ENCODE measurements at regions not wholly inside any gene's neighbourhood (a gene's known extent, or its start where the extent isn't known, plus 50 kb on each side); places are given as distances from the start of the nearest gene placed in this dataset.

DNA sequence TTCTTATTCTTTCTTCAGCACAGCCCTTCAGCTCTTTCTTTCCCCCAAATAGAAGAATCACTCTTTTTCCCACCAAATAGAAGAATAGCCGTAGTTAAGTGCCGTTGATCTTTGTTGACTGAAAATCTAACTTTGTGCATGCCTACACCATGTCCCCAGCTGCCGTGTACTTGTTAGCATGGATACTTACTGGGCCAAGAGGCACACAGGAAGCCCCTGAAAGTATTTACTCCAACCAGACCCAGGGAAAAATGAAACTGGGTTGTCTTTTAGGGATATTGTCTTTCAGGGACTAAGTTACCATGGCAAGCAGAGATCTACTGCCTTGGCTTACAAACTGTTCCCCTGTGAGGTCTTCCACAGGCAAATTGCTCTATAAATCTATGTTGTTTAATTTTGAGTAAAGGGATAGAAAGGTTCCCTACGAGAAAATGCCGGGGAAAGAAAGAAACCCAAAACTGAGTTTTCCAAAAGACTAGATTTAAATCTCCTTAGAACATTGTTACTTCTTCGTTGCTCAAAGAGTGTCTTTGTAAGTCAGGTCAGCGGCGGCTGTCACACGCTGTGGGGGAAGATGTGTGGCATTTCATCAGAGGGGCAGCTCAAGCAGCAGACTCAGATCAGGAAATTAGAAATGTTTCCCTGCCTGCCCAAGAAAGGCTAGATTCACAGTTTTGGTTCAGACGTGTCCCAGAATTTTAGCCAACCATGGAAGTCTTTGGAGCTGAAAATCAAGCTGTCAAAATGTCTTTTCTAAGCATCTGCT lies 152.7 kb upstream of the PRNP start:
- no peaks in the 10 kb centered on the region for H3K27me3 ChIP-seq (ENCODE audit: control insufficient read depth in 1 of 2, insufficient read depth in 2 of 2, low read length in 2 of 2)
- H3K27ac ChIP-seq (ENCODE audit: low read depth, low read length), result no peak overlapping the region
- H3K4me3 ChIP-seq (ENCODE audit: low read depth in 1 of 2, low read length in 2 of 2), result no peak overlapping the region
- H3K36me3 ChIP-seq (ENCODE audit: insufficient read depth, low read length), result no peaks in the 10 kb centered on the region
- no peaks in the 10 kb centered on the region for H3K4me1 ChIP-seq (ENCODE audit: insufficient read depth, low read length)
- no peaks in the 10 kb centered on the region for H3K9me3 ChIP-seq (ENCODE audit: low read length)
- no peak overlapping the region for H3K9ac ChIP-seq (ENCODE audit: low read length)

DNA sequence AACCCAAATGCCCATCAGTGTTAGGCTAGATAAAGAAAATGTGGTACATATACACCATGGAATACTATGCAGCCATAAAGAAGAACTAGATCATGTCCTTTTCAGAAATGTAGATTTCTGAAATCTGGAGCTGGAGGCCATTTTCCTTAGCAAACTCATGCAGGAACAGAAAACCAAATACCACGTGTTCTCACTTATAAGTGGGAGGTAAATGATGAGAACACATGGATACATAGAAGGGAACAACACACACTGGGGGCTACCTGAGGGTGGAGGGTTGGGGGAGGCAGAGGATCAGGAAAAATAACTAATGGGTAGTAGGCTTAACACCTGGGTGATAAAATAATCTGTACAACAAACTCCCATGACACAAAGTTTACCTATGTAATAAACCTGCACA lies 153.5 kb upstream of the PRNP start:
- no peaks in the 10 kb centered on the region for H3K27me3 ChIP-seq (ENCODE audit: control insufficient read depth in 1 of 2, insufficient read depth in 2 of 2, low read length in 2 of 2)
- H3K36me3 ChIP-seq (ENCODE audit: insufficient read depth, low read length), result no peaks in the 10 kb centered on the region
- H3K9me3 ChIP-seq (ENCODE audit: low read length), result no peaks in the 10 kb centered on the region
- H3K4me1 ChIP-seq (ENCODE audit: insufficient read depth, low read length), result no peaks in the 10 kb centered on the region
- no peak overlapping the region for H3K9ac ChIP-seq (ENCODE audit: low read length)
- H3K27ac ChIP-seq (ENCODE audit: low read depth, low read length), result no peak overlapping the region
- H3K4me3 ChIP-seq (ENCODE audit: low read depth in 1 of 2, low read length in 2 of 2), result no peak overlapping the region

DNA sequence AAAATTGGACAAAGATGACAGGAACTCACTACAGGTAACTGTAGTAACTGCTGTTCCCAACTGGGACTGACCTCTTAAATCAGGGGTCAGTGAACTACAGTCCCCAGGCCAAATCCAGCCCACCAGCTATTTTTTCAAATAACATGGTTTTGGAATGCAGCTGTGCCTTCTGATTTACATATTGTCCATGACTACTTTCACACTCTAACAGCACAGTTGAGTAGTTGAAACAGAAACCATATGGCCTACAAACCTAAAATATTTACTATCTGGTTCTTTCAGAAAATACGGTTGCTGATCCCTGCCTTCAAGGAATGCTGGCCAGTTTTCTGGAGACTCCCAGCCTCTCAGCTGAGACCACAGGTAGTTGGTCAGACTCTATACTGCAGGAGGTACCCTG lies 161.5 kb upstream of the PRNP start:
- Histone ChIP-seq H3K9ac (ENCODE audit: low read length) (no peak overlapping the region), H3K36me3 (ENCODE audit: insufficient read depth, low read length) (no peaks in the 10 kb centered on the region), H3K27me3 (ENCODE audit: control insufficient read depth in 1 of 2, insufficient read depth in 2 of 2, low read length in 2 of 2) (no peaks in the 10 kb centered on the region), H3K27ac (ENCODE audit: low read depth, low read length) (no peak overlapping the region), H3K9me3 (ENCODE audit: low read length) (no peaks in the 10 kb centered on the region), H3K4me1 (ENCODE audit: insufficient read depth, low read length) (no peaks in the 10 kb centered on the region), H3K4me3 (ENCODE audit: low read depth in 1 of 2, low read length in 2 of 2) (no peak overlapping the region)

DNA sequence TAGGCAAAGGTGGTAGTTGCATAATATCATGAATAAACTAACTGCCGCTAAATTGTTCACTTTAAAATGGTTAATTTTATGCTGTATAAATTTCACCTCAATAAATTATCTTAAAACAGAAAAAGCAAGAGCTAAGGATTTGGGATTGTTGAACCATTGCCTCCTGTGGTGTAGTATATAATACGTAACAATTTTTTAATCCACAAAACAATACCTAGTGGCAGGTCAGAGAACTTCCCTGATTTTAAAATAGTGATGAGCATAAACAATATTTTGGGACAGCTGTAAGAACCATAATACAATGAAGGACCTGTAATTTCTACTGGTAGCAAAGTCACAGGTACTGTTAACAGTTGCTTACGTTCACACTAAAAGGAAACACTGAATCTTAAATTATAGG lies 161.9 kb upstream of the PRNP start:
- Histone ChIP-seq H3K4me3 (ENCODE audit: low read depth in 1 of 2, low read length in 2 of 2) (no peak overlapping the region), H3K27ac (ENCODE audit: low read depth, low read length) (no peak overlapping the region), H3K9ac (ENCODE audit: low read length) (no peak overlapping the region), H3K27me3 (ENCODE audit: control insufficient read depth in 1 of 2, insufficient read depth in 2 of 2, low read length in 2 of 2) (no peaks in the 10 kb centered on the region), H3K4me1 (ENCODE audit: insufficient read depth, low read length) (no peaks in the 10 kb centered on the region), H3K9me3 (ENCODE audit: low read length) (no peaks in the 10 kb centered on the region), H3K36me3 (ENCODE audit: insufficient read depth, low read length) (no peaks in the 10 kb centered on the region)

DNA sequence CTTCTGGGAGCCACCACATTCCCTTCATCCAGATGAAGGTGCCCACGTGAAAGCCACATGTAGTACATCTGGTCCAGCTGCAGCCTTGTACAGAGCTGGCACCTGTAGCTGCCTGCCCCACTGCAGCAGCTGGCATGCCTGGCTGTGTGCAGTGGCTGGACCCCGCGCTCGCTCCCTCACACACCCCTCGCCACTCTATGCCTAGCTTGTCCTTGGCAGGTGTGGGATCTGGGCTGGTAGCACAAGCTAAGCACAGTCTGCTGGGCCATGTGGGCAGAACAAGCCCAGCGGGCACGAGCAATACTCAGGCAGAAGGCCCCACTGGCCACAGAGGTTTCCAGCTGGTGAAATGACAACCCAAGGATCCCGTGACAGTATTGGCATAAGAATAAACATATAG lies 163.9 kb upstream of the PRNP start:
- Histone ChIP-seq H3K27ac (ENCODE audit: low read depth, low read length) (no peak overlapping the region), H3K36me3 (ENCODE audit: insufficient read depth, low read length) (no peaks in the 10 kb centered on the region), H3K4me3 (ENCODE audit: low read depth in 1 of 2, low read length in 2 of 2) (no peak overlapping the region), H3K27me3 (ENCODE audit: control insufficient read depth in 1 of 2, insufficient read depth in 2 of 2, low read length in 2 of 2) (no peaks in the 10 kb centered on the region), H3K4me1 (ENCODE audit: insufficient read depth, low read length) (no peaks in the 10 kb centered on the region), H3K9ac (ENCODE audit: low read length) (no peak overlapping the region), H3K9me3 (ENCODE audit: low read length) (no peaks in the 10 kb centered on the region)

DNA sequence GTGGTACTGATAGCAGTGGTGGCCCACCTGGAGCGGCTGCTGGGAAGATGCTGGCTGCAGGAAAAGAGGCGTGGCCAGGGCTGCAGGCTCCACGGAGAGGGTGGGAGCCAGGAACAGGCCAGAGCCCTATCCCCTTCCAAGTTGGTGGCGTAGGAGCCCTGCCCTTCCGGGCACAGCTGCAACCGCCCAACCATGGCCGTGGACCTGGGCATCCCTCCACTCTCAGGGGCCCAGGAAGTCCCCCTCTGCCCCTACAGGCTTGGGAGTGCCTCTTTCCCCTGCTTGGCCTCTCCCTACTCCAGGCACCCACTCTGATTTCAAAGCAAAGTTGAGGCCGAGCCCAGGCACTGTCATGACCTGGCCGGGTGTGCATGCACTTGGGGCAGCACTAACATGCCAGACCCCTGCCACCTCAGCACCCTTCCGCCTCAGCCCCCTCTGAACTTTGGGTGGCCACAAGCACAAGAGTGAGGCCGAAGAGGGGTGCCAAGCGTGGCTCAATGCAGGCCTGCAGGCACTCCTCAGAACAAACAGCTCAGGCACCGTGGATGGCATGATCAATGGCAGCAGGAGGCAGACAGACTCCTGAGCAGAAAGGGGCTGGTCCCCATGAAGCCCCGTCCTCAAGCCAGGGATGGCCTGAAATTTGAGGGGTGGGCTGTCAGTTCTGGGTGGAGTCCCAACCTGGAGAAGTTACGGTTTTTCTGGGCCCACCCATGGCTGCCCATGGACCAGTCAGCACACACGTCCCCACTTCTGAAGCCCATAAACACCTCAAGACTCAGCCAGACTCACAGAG lies 164.9 kb upstream of the PRNP start:
- Histone ChIP-seq H3K27ac (ENCODE audit: low read depth, low read length) (no peak overlapping the region), H3K4me1 (ENCODE audit: insufficient read depth, low read length) (no peaks in the 10 kb centered on the region), H3K36me3 (ENCODE audit: insufficient read depth, low read length) (no peaks in the 10 kb centered on the region), H3K27me3 (ENCODE audit: control insufficient read depth in 1 of 2, insufficient read depth in 2 of 2, low read length in 2 of 2) (no peaks in the 10 kb centered on the region), H3K9ac (ENCODE audit: low read length) (no peak overlapping the region), H3K9me3 (ENCODE audit: low read length) (no peaks in the 10 kb centered on the region), H3K4me3 (ENCODE audit: low read depth in 1 of 2, low read length in 2 of 2) (no peak overlapping the region)

DNA sequence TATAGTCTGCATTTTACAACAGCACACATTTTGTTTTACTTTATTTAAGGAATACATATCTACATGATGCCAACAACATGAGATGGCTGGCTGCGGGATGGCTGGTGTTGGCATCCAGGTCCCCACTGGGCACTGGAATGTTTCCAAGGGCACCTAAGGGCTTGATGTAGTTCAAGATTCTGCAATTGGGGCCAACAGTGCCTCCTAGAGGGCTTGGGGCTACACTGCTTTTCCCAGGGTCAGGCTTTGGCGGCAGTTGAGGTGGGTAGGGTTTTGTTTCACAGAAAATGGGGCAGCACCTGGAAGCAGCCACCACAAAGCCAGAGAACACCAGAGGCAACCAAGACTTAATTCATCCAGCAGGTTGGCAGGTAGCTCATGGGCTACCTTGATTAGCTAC lies 166.7 kb upstream of the PRNP start:
- H3K27me3 ChIP-seq (ENCODE audit: control insufficient read depth in 1 of 2, insufficient read depth in 2 of 2, low read length in 2 of 2), result peaks cover 0 to 6% of the 10 kb centered on the region in 2 donors
- no peaks in the 10 kb centered on the region for H3K9me3 ChIP-seq (ENCODE audit: low read length)
- H3K9ac ChIP-seq (ENCODE audit: low read length), result no peak overlapping the region
- no peak overlapping the region for H3K4me3 ChIP-seq (ENCODE audit: low read depth in 1 of 2, low read length in 2 of 2)
- H3K4me1 ChIP-seq (ENCODE audit: insufficient read depth, low read length), result no peaks in the 10 kb centered on the region
- no peaks in the 10 kb centered on the region for H3K36me3 ChIP-seq (ENCODE audit: insufficient read depth, low read length)
- no peak overlapping the region for H3K27ac ChIP-seq (ENCODE audit: low read depth, low read length)

DNA sequence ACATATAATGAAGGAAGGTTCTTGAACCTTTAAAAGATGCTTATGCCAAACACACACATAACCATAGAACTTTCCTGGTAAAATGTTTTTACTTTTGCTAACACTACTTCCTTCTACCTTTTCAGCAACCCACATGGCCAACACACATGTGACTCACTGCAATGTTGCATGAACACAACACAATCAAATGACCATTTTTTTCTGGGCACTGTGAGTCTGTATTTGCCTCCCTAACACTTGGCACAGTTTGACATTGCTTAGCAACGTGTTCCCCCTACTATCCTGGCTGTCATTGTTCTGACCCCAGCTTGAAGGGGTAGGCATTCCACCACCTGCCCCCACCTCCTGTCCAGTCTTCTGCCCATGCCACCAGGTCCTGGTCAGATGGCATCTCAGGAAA lies 169.4 kb upstream of the PRNP start:
- H3K4me1 ChIP-seq (ENCODE audit: insufficient read depth, low read length), result no peaks in the 10 kb centered on the region
- no peak overlapping the region for H3K27ac ChIP-seq (ENCODE audit: low read depth, low read length)
- no peak overlapping the region for H3K4me3 ChIP-seq (ENCODE audit: low read depth in 1 of 2, low read length in 2 of 2)
- H3K9me3 ChIP-seq (ENCODE audit: low read length), result no peaks in the 10 kb centered on the region
- H3K36me3 ChIP-seq (ENCODE audit: insufficient read depth, low read length), result no peaks in the 10 kb centered on the region
- peaks cover 0 to 6% of the 10 kb centered on the region in 2 donors for H3K27me3 ChIP-seq (ENCODE audit: control insufficient read depth in 1 of 2, insufficient read depth in 2 of 2, low read length in 2 of 2)
- H3K9ac ChIP-seq (ENCODE audit: low read length), result no peak overlapping the region

DNA sequence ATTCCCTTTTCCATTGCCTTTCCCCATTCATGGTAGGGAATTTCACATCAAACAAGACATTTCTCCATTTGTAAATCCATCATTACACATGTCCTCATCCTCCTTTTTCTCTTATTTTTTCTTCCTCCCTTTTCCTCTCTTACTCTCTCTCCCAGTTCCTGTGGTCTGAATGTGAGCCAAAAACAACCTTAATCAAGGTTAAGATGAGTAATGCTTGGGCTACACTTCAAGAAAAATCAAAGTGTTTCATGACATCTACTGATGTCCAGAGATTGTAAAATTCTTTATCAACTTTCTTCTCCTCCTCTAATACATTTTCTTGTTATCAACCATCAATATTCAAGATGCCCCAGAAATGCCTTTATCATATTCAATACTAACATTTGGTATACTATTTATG lies 172.5 kb upstream of the PRNP start:
- no peaks in the 10 kb centered on the region for H3K9me3 ChIP-seq (ENCODE audit: low read length)

DNA sequence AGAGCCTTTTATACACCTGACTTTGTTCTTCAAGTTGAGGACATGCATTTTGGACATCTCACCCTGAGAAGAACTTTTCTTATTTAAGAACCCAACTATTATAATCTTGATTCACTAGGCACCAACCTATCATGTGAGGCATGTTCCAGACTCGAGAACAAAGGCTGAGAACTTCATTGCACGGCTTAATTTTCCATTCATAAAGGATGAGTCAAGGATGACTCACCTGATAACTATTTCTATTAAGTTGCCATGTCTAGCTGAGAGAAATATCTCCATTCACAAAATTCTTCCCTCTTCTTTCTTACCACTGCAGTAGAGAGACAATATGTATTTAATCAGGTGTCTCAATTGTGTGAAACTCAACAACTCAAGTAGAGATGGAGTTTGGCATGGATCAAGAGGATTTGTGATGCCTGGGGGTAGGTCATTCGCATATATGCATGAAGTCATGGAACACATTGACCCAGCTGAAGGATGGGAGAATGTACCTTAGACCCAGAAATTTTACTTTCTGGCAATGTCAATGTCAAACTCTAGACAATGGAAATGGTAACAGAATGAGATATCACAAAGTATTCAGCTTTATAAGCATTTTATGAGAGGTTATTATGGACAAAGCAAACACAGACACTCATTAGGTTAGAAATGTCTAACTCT lies 173.2 kb upstream of the PRNP start:
- H3K9me3 ChIP-seq (ENCODE audit: low read length), result no peaks in the 10 kb centered on the region
- no peaks in the 10 kb centered on the region for H3K4me1 ChIP-seq (ENCODE audit: insufficient read depth, low read length)
- H3K9ac ChIP-seq (ENCODE audit: low read length), result no peak overlapping the region
- no peak overlapping the region for H3K4me3 ChIP-seq (ENCODE audit: low read depth in 1 of 2, low read length in 2 of 2)
- H3K27ac ChIP-seq (ENCODE audit: low read depth, low read length), result no peak overlapping the region
- H3K27me3 ChIP-seq (ENCODE audit: control insufficient read depth in 1 of 2, insufficient read depth in 2 of 2, low read length in 2 of 2), result peaks cover 0 to 6% of the 10 kb centered on the region in 2 donors
- H3K36me3 ChIP-seq (ENCODE audit: insufficient read depth, low read length), result no peaks in the 10 kb centered on the region

More for the DNA sequence above, 172.5 kb upstream of the PRNP start:
- Histone ChIP-seq H3K36me3 (ENCODE audit: insufficient read depth, low read length) (no peaks in the 10 kb centered on the region), H3K9ac (ENCODE audit: low read length) (no peak overlapping the region), H3K27me3 (ENCODE audit: control insufficient read depth in 1 of 2, insufficient read depth in 2 of 2, low read length in 2 of 2) (peaks cover 0 to 6% of the 10 kb centered on the region in 2 donors), H3K27ac (ENCODE audit: low read depth, low read length) (no peak overlapping the region), H3K4me3 (ENCODE audit: low read depth in 1 of 2, low read length in 2 of 2) (no peak overlapping the region), H3K4me1 (ENCODE audit: insufficient read depth, low read length) (no peaks in the 10 kb centered on the region)

DNA sequence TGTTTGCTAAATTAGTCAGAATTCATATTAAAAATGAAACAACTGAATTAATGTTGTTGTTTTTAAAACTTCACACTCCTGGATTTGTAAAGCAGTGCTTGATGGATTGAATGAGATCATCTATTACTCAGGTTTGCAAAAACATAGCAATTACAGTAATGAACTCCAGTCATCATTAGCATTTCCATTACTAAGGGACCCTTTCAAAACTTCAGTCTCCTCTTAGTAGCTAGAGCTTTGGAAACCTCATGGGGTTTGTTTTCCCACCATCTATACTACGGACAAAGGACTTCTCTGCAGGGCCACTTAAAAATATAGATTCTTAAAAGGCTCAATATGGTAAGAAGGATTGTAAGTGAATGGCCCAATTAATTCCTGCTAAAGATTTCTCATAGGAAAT lies 174.5 kb upstream of the PRNP start:
- Histone ChIP-seq H3K27ac (ENCODE audit: low read depth, low read length) (no peak overlapping the region), H3K4me1 (ENCODE audit: insufficient read depth, low read length) (no peaks in the 10 kb centered on the region), H3K4me3 (ENCODE audit: low read depth in 1 of 2, low read length in 2 of 2) (no peak overlapping the region), H3K27me3 (ENCODE audit: control insufficient read depth in 1 of 2, insufficient read depth in 2 of 2, low read length in 2 of 2) (peaks cover 0 to 6% of the 10 kb centered on the region in 2 donors), H3K9me3 (ENCODE audit: low read length) (no peaks in the 10 kb centered on the region), H3K36me3 (ENCODE audit: insufficient read depth, low read length) (no peaks in the 10 kb centered on the region), H3K9ac (ENCODE audit: low read length) (no peak overlapping the region)
